ENCODE measurements at regions not wholly inside any gene's neighbourhood (a gene's known extent, or its start where the extent isn't known, plus 50 kb on each side); places are given as distances from the start of the nearest gene placed in this dataset.
"Not testable (repeated sequence)": the region's sequence is repeated elsewhere in the genome, so short reads cannot be mapped to it uniquely, and the experiment has no call there.

- DNase-seq (ENCODE audit: low read depth) = not testable (repeated sequence)
Observed at GRCh38 chr1:121003230-121003629, 113.7 kb downstream of the PPIAL4A start.

GRCh38 chr1:121006826-121007225 is 117.3 kb downstream of the PPIAL4A start:
- DNase-seq (ENCODE audit: low read depth) = not testable (repeated sequence)

- not testable (repeated sequence) for DNase-seq (ENCODE audit: low read depth)
Observed at GRCh38 chr1:121007755-121008154, 118.2 kb downstream of the PPIAL4A start.

- DNase-seq (ENCODE audit: low read depth) = not testable (repeated sequence)
Observed at GRCh38 chr1:121008512-121009215, 119.1 kb downstream of the PPIAL4A start.

GRCh38 chr1:121009216-121010057 is 119.9 kb downstream of the PPIAL4A start:
- peak; percentile 48 for DNase-seq (ENCODE audit: low read depth)

GRCh38 chr1:121010141-121010540 is 120.6 kb downstream of the PPIAL4A start:
- DNase-seq (ENCODE audit: low read depth) = not testable (repeated sequence)

DNA sequence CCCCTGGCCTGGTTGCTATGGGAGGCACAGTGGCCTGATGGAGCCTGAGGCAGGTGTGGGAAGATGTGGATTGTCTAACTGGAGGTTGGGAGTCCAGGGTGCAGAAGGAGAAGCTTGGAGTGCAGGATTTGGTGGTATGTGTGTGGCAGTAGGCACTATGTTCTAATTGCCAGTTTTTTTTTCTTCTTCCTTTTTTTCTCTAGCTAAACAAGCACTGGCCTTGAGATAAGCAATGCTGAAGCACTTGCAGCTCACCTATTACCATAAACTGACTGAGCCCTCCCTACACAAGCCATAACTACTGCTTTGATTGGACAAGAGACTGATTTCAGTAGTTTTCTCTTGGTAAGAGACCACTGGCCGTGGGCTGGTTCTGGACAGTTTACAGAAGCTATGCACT is 123.6 kb downstream of the PPIAL4A start:
- DNase-seq (ENCODE audit: low read depth) = not testable (repeated sequence)

DNA sequence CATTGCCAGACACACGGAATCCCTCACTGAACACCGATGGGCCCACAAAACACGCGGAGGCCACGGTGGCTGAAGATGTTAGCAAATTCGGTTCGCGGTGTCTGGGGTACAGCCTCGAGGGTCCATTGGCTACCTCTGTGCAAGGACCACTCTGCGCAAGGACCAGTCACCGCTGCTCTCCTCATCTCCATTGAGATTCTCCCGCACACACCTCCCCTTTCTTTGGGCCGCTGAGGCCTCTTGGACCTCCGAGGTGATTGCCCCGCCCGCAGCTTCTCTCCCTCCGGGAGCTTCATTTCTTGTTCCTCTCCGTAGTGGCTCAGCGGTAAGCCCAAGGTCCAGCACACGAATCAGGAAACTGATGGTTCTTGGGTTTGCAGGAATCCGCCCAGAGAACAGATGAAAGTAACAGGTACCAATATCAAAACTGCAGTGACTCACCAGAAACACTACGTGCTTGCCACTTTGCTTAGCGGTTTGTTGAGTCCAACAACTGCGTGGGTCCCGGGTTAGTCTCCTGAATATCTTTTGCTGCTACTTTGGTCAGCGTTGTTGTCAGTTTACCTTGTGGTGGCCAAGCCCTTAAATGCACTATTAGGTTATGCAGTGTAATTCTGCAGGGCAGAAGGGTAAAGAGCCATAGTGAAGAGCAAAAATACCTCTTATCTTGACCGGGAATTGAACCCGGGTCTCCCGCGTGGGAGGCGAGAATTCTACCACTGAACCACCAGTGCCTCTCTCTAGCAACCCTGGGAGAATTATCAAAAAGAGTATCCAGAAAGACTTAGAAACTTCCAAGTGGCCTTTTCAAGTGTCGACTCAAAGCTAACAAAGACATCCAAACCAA is 126.8 kb downstream of the PPIAL4A start:
- peak; percentile 29 for DNase-seq (ENCODE audit: low read depth)

DNA sequence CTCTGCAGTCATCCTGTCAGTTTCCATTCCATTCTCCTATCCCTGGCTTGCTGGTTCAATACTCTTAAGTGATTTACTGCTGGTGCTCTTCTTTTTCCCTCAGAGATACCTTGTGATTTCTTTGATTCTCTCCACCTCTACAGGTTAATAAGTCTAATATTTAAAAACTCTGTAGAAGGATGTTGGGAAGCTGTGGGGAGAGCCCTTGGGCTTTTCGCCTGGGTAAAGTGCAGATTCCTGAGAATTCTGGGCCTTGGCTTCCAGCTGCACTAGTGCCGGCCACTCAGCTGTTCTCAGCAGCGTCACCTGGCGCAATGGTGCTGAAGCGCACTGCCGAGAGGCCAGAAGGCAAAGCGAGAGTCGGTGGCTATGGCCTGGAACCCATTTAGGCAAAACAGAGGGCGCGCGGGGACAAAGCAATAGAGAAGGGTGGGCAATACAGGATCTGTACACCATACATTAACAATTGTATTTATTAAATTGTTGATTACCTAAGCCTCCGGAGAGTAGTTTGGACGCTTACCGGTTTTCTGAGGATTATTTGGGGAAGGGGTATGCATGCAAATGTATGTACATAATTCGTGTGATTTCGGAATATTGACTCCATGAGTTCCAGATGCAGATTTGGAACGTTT is 130.3 kb downstream of the PPIAL4A start:
- DNase-seq (ENCODE audit: low read depth) = not testable (repeated sequence)

GRCh38 chr1:121020350-121021236 is 131.0 kb downstream of the PPIAL4A start:
- DNase-seq (ENCODE audit: low read depth) = peak; percentile 25

DNA sequence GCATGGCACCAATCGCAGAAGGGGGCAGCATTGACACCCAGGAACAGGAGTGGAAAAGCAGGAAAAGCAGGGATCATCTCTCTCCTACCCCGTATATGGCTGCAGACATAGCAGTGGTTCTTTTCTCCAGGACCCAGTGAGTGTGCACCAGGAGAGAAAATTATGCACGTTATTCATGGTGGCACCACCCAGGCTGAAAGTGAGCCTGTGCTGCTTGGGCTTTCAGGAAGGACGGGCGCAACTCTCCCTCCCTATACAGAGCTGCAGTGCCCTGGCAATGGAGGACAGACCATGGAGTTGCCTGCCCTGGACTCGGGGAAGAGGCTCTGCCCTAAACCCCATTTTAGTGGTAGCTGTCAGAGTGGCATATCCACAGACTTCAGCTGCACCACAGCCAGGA is 132.1 kb downstream of the PPIAL4A start:
- DNase-seq (ENCODE audit: low read depth) = not testable (repeated sequence)

DNA sequence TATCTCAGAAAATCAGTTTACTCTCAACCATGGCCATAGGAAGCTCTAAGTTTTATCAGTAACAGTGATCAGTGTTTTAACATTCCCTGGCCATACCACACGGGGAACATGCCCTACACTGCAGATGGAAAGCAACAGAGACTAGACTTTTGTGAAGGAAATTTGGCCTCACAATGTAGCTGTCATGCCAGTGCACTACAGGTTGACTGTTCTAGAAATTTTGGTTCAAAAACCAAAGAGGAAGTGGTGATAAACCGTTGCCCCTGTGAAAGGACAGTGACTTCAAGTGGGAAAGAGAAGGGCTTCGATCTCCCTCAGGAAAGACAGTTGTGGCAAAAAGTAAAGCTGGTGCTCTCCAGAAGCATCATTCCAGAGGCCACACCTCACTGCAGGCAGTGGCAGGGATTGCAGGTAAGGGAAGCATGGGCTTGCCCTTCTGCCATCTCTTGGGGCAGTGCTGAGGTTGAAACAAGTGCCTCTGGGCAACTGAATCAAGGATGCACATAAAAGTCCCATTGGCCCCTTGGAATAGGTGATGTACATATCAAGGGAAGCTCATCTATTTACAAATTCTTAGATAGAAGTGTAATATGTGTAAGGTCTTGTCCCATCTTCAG is 143.4 kb downstream of the PPIAL4A start:
- not testable (repeated sequence) for DNase-seq (ENCODE audit: low read depth)

DNA sequence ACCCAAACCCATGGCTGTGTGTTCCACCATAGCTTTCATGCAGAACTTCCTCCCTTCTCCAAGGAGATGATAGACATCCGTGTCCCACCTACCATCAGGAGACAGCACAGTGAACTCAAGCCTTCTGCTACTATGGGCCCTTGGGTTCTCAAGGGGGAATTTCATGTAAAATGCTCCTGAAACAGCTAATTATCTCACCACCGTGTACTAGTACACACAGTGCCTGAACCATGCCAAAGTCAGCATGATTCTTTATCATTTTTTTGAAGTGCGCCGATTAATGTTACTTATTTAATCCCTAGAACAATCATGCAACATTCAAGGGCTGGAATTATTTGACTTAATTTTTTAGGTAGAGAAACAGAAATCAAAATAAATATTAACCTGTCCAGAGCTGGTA is 147.2 kb downstream of the PPIAL4A start:
- DNase-seq (ENCODE audit: low read depth) = not testable (repeated sequence)

GRCh38 chr1:121040974-121041373 is 143.2 kb downstream of the FAM72B start:
- not testable (repeated sequence) for DNase-seq (ENCODE audit: low read depth)

- DNase-seq (ENCODE audit: low read depth) = not testable (repeated sequence)
Observed at GRCh38 chr1:121041497-121041896, 142.6 kb downstream of the FAM72B start.

DNA sequence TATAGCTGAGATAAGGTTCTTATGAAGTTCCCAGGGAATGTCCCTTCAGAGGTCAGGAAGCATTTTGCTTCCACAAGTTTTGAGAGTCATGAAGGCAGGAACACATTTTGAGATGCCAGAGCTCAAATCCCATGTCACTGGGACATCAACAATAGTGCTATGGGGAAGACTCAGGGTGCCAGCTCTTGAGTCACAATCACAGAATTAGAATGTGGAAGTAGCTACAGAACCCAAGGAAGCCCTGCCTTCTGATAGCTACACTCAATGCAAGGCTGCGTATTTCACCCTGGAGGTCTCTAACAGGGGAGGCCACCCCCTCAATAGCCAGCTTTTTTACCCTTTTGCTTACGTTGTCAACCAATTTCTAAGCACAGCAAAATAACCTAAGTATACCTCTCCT is 141.3 kb downstream of the FAM72B start:
- not testable (repeated sequence) for DNase-seq (ENCODE audit: low read depth)

- peak; percentile 13 for DNase-seq (ENCODE audit: low read depth)
Observed at GRCh38 chr1:121048293-121048752, 135.8 kb downstream of the FAM72B start.

DNA sequence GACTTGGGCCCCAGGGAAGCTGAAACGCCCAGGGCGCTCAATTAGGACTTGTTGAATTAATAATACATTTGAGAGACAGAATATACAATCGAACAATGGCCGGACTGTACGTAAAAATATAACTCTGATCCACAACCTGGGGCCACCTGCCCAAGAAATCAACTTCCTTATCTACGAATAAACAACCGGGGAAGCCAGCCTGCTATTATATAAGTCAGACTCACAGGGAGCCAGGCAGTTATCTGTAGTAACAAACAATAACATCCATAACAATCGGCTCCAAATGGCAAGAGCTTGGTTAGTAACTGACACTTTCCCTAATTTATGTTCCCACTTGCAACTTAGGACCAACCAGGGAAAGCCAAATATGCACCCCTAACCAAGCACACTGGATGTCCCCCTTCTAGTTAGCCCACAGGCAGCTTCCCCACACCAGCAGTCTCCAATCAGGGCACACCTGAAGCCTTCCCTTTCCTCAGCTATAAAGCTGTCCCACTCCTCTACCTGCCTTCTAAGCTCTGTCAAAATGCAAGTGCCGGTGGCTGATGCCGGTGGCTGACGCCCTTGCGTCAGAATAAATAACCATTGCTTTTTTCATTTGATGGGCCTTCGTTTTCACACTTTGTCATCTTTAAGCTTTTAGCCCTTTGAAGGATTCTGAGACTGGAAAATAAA is 135.2 kb downstream of the FAM72B start:
- DNase-seq (ENCODE audit: low read depth) = not testable (repeated sequence)

GRCh38 chr1:121050097-121050496 is 134.0 kb downstream of the FAM72B start:
- not testable (repeated sequence) for DNase-seq (ENCODE audit: low read depth)
